ENCODE measurements at regions not wholly inside any gene's neighbourhood (a gene's known extent, or its start where the extent isn't known, plus 50 kb on each side); places are given as distances from the start of the nearest gene placed in this dataset.
"Not testable (repeated sequence)": the region's sequence is repeated elsewhere in the genome, so short reads cannot be mapped to it uniquely, and the experiment has no call there.

DNA sequence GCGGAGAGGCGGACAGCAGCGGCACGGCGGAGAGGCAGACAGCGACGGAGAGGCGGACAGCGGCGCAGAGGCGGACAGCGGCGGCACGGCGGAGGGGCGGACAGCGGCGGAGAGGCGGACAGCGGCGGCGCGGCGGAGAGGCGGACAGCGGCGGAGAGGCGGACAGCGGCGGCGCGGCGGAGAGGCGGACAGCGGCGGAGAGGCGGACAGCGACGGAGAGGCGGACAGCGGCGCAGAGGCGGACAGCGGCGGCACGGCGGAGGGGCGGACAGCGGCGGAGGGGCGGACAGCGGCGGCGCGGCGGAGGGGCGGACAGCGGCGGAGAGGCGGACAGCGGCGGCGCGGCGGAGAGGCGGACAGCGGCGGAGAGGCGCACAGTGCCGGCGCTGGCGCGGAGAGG, 393.6 kb downstream of the GOLGA6L6 start:
- H3K9me3 ChIP-seq (ENCODE audit: control insufficient read depth, low read length); H3K27me3 ChIP-seq (replicated peaks; ENCODE audit: control insufficient read depth, insufficient read depth, low read length, poor library complexity, severe bottlenecking); H3K27ac ChIP-seq (ENCODE audit: insufficient read depth, low read length, poor library complexity, severe bottlenecking); H3K4me3 ChIP-seq (ENCODE audit: insufficient read depth, low read depth, low read length, poor library complexity, severe bottlenecking); H3K36me3 ChIP-seq (ENCODE audit: control insufficient read depth, insufficient read depth, low read length); DNase-seq; H3K4me1 ChIP-seq (ENCODE audit: control insufficient read depth, insufficient read depth, low read length, poor library complexity, severe bottlenecking): not testable (repeated sequence)

DNA sequence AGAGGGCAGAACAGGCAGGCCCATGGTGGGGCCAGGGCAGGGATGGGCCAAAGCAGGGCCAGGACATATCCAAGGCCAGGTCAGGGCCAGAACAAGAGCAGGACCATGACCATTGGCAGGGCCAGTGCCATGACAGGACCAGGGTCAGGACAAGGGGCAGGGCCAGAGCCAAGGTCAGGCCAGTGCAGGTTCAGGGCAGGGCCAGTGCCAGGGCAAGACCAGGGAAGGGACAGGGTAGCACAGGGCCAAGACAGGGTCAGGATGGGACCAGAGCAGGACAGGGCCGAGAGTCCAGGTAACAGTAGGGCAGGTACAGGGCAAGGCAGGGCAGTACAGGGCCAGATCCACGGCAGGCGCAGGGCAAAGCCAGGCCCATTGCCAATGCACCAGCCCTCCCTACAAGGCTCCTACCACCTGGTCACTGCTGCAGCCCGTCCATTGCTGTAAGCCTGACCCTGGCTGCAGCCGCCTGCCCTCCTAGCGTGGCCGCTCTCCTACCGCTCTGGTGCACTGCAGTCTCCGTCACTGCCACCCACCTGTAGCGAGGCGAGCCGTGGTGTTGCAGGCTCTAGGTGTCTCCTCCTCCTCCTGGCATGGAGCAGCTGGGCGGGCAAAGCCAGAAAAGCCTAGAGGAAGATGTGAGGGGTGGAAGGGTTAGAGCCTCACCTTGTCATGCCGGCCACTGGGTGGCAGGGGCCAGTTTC, 397.1 kb downstream of the GOLGA6L6 start:
- H3K36me3 ChIP-seq (ENCODE audit: control insufficient read depth, insufficient read depth, low read length), result not testable (repeated sequence)

DNA sequence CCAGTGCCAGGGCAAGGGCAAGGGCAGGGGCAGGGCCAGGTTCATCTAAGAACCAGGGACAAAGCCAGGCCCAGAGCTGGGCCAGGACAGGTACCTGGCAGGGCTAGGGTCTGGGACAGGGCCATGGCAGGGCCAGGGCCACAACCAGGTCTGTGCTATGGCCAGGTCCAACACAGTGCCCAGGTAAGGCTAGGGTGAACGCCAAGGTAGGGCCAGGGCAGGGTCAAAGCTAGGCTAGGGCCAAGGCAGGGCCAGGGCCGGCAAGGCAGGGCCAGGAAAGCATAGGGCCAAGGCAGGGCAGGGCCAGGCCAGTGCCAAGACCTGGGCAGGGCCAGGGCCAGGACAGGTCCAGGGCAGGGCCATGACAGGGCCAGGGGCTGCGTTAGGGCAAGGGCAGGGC, 398.7 kb downstream of the GOLGA6L6 start:
- not testable (repeated sequence) for H3K27me3 ChIP-seq (replicated peaks; ENCODE audit: control insufficient read depth, insufficient read depth, low read length, poor library complexity, severe bottlenecking); H3K9me3 ChIP-seq (ENCODE audit: control insufficient read depth, low read length); H3K4me3 ChIP-seq (ENCODE audit: insufficient read depth, low read depth, low read length, poor library complexity, severe bottlenecking); H3K36me3 ChIP-seq (ENCODE audit: control insufficient read depth, insufficient read depth, low read length); H3K27ac ChIP-seq (ENCODE audit: insufficient read depth, low read length, poor library complexity, severe bottlenecking); H3K4me1 ChIP-seq (ENCODE audit: control insufficient read depth, insufficient read depth, low read length, poor library complexity, severe bottlenecking); DNase-seq

More for the DNA sequence above, 397.1 kb downstream of the GOLGA6L6 start:
- not testable (repeated sequence) for H3K4me3 ChIP-seq (ENCODE audit: insufficient read depth, low read depth, low read length, poor library complexity, severe bottlenecking); DNase-seq; H3K27me3 ChIP-seq (replicated peaks; ENCODE audit: control insufficient read depth, insufficient read depth, low read length, poor library complexity, severe bottlenecking); H3K4me1 ChIP-seq (ENCODE audit: control insufficient read depth, insufficient read depth, low read length, poor library complexity, severe bottlenecking); H3K9me3 ChIP-seq (ENCODE audit: control insufficient read depth, low read length); H3K27ac ChIP-seq (ENCODE audit: insufficient read depth, low read length, poor library complexity, severe bottlenecking)

DNA sequence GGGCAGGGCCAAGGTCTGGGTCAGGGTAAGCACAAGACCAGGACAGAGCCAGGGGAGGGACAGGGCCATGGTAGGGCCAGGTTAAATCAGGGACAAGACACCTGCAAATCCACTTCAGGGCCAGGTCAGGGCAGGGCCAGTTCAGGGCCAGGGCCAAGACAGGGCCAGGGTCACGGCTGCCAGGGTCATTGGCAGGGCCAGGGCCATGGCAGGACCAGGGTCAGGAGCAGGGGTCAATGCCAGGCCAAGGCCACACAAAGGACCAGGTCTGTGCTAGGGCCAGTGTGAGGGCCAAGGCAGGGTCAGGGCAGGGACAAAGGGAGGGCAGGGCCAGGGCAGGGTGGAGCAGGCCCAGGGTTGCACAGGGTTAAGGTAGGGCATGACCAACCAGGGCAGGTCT, 399.2 kb downstream of the GOLGA6L6 start:
- not testable (repeated sequence) for H3K27me3 ChIP-seq (replicated peaks; ENCODE audit: control insufficient read depth, insufficient read depth, low read length, poor library complexity, severe bottlenecking); H3K27ac ChIP-seq (ENCODE audit: insufficient read depth, low read length, poor library complexity, severe bottlenecking); H3K4me1 ChIP-seq (ENCODE audit: control insufficient read depth, insufficient read depth, low read length, poor library complexity, severe bottlenecking); H3K36me3 ChIP-seq (ENCODE audit: control insufficient read depth, insufficient read depth, low read length); DNase-seq; H3K9me3 ChIP-seq (ENCODE audit: control insufficient read depth, low read length); H3K4me3 ChIP-seq (ENCODE audit: insufficient read depth, low read depth, low read length, poor library complexity, severe bottlenecking)

DNA sequence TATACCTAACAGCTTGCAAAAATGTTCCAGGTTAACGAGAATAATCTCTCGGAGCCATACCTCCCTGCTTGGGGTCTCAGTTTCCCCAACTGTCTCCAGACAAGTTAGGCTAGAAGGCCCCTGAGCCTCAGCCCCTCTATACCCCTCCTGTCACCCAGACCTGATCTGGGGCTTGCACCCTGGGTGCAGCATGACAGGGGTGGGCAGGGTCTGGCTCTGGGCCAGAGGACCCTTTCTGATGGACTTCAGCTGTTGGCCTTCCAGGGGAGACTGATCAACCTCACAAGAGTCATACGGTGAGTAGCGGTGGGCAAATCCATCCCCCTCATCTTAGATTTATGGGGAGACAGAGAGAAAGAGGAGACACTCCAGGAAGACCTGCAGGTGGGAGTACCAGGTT, 416.9 kb downstream of the GOLGA6L6 start:
- H3K36me3 ChIP-seq (ENCODE audit: control insufficient read depth, insufficient read depth, low read length); H3K4me3 ChIP-seq (ENCODE audit: insufficient read depth, low read depth, low read length, poor library complexity, severe bottlenecking); H3K4me1 ChIP-seq (ENCODE audit: control insufficient read depth, insufficient read depth, low read length, poor library complexity, severe bottlenecking); DNase-seq; H3K9me3 ChIP-seq (ENCODE audit: control insufficient read depth, low read length); H3K27ac ChIP-seq (ENCODE audit: insufficient read depth, low read length, poor library complexity, severe bottlenecking); H3K27me3 ChIP-seq (replicated peaks; ENCODE audit: control insufficient read depth, insufficient read depth, low read length, poor library complexity, severe bottlenecking): not testable (repeated sequence)

DNA sequence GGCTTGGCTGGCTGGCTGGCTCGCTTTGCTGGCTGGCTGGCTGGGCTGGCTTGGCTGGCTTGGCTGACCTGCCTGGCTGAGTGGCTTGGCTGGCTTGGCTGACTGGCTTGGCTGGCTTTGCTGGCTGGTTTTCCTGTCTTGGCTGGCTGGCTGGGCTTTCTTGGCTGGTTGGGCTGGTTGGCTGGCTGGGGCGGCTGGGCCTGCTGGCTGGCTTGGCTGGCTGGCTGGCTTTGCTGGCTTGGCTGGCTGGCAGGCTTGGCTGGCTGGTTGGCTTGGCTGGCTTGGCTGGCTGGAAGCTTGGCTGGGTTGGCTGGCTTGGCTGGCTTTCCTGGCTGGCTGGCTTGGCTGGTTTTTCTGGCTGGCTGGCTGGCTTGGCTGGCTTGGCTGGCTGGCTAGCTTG, 435.6 kb downstream of the GOLGA6L6 start:
- no peak for DNase-seq
- Histone ChIP-seq H3K4me1 (ENCODE audit: control insufficient read depth, insufficient read depth, low read length, poor library complexity, severe bottlenecking) (no peaks in the 10 kb centered on the region), H3K9me3 (ENCODE audit: control insufficient read depth, low read length) (no peaks in the 10 kb centered on the region), H3K36me3 (ENCODE audit: control insufficient read depth, insufficient read depth, low read length) (no peaks in the 10 kb centered on the region), H3K27me3 (replicated peaks; ENCODE audit: control insufficient read depth, insufficient read depth, low read length, poor library complexity, severe bottlenecking) (no peaks in the 10 kb centered on the region), H3K4me3 (ENCODE audit: insufficient read depth, low read depth, low read length, poor library complexity, severe bottlenecking) (no peak overlapping the region), H3K27ac (ENCODE audit: insufficient read depth, low read length, poor library complexity, severe bottlenecking) (no peak overlapping the region)

DNA sequence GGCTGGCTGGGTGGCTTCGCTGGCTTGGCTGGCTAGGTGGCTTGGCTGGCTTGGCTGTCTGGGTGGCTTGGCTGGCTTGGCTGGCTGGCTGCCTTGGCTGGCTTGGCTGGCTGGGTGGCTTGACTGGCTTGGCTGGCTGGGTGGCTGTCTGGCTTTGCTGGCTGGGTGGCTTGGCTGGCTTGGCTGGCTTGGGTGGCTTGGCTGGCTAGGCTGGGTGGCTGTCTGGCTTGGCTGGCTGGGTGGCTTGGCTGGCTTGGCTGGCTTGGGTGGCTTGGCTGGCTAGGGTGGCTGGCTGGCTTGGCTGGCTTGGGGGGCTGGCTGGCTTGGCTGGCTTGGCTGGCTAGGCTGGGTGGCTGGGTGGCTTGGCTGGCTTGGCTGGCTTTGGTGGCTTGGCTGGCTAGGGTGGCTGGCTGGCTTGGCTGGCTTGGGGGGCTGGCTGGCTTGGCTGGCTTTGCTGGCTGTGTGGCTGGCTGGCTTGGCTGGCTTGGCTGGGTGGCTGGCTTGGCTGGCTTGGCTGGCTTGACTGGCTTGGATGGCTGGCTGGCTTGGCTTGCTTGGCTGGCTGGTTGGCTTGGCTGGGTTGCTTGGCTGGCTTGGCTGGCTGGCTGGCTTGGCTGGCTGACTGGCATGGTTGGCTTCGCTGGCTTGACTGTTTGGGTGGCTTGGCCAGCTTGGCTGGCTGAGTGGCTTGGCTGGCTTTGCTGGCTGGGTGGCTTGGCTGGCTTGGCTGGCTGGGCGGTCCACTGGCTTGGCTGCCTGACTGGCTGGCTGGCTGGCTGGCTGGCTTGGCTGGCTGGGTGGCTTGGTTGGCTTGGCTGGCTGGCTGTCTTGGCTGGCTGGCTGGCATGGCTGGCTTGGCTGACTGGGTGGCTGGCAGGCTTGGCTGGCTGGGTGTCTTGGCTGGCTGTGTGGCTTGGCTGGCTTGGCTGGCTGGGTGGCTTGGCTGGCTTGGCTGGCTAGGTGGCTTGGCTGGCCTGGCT, 436.3 kb downstream of the GOLGA6L6 start:
- DNase-seq; H3K9me3 ChIP-seq (ENCODE audit: control insufficient read depth, low read length); H3K36me3 ChIP-seq (ENCODE audit: control insufficient read depth, insufficient read depth, low read length); H3K4me3 ChIP-seq (ENCODE audit: insufficient read depth, low read depth, low read length, poor library complexity, severe bottlenecking); H3K27ac ChIP-seq (ENCODE audit: insufficient read depth, low read length, poor library complexity, severe bottlenecking); H3K4me1 ChIP-seq (ENCODE audit: control insufficient read depth, insufficient read depth, low read length, poor library complexity, severe bottlenecking); H3K27me3 ChIP-seq (replicated peaks; ENCODE audit: control insufficient read depth, insufficient read depth, low read length, poor library complexity, severe bottlenecking): not testable (repeated sequence)

DNA sequence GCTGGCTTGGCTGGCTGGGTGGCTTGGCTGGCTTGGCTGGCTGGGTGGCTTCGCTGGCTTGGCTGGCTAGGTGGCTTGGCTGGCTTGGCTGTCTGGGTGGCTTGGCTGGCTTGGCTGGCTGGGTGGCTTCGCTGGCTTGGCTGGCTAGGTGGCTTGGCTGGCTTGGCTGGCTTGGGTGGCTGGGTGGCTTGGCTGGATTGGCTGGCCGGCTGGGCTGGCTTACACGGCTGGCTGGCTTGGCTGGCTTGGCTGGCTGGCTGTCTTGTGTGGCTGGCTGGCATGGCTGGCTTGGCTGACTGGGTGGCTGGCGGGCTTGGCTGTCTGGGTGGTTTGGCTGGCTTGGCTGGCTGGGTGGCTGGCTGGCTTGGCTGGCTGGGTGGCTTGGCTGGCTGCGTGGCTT, 437.0 kb downstream of the GOLGA6L6 start:
- not testable (repeated sequence) for DNase-seq; H3K36me3 ChIP-seq (ENCODE audit: control insufficient read depth, insufficient read depth, low read length); H3K9me3 ChIP-seq (ENCODE audit: control insufficient read depth, low read length); H3K4me1 ChIP-seq (ENCODE audit: control insufficient read depth, insufficient read depth, low read length, poor library complexity, severe bottlenecking); H3K27ac ChIP-seq (ENCODE audit: insufficient read depth, low read length, poor library complexity, severe bottlenecking); H3K27me3 ChIP-seq (replicated peaks; ENCODE audit: control insufficient read depth, insufficient read depth, low read length, poor library complexity, severe bottlenecking); H3K4me3 ChIP-seq (ENCODE audit: insufficient read depth, low read depth, low read length, poor library complexity, severe bottlenecking)

DNA sequence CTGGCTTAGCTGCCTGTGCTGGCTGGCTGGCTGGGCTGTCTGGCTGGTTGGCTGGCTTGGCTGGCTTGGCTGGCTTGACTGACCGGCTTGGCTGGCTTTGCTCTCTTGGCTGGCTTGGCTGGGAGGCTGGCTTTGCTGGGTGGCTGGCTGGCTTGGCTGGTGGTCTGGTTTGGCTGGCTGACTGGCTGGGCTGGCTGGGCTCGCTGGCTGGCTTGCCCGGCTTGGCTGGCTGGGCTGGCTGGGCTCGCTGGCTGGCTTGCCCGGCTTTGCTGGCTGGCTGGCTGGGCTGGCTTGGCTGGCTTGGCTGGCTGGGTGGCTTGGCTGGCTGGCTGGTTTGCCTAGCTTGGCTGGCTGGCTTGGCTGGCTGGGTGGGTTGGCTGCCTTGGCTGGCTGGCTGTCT, 438.7 kb downstream of the GOLGA6L6 start:
- H3K4me1 ChIP-seq (ENCODE audit: control insufficient read depth, insufficient read depth, low read length, poor library complexity, severe bottlenecking); H3K9me3 ChIP-seq (ENCODE audit: control insufficient read depth, low read length); H3K27ac ChIP-seq (ENCODE audit: insufficient read depth, low read length, poor library complexity, severe bottlenecking); H3K36me3 ChIP-seq (ENCODE audit: control insufficient read depth, insufficient read depth, low read length); DNase-seq; H3K27me3 ChIP-seq (replicated peaks; ENCODE audit: control insufficient read depth, insufficient read depth, low read length, poor library complexity, severe bottlenecking); H3K4me3 ChIP-seq (ENCODE audit: insufficient read depth, low read depth, low read length, poor library complexity, severe bottlenecking): not testable (repeated sequence)

DNA sequence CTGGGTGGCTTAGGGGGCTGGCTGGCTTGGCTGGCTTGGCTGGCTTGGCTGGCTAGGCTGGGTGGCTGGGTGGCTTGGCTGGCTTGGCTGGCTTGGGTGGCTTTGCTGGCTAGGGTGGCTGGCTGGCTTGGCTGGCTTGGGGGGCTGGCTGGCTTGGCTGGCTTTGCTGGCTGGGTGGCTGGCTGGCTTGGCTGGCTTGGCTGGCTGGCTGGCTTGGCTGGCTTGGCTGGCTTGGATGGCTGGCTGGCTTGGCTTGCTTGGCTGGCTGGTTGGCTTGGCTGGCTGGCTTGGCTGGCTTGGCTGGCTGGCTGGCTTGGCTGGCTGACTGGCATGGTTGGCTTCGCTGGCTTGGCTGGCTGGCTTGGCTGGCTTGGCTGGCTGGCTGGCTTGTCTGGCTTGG, 439.4 kb downstream of the GOLGA6L6 start:
- H3K27ac ChIP-seq (ENCODE audit: insufficient read depth, low read length, poor library complexity, severe bottlenecking); DNase-seq; H3K9me3 ChIP-seq (ENCODE audit: control insufficient read depth, low read length); H3K36me3 ChIP-seq (ENCODE audit: control insufficient read depth, insufficient read depth, low read length); H3K4me3 ChIP-seq (ENCODE audit: insufficient read depth, low read depth, low read length, poor library complexity, severe bottlenecking); H3K4me1 ChIP-seq (ENCODE audit: control insufficient read depth, insufficient read depth, low read length, poor library complexity, severe bottlenecking); H3K27me3 ChIP-seq (replicated peaks; ENCODE audit: control insufficient read depth, insufficient read depth, low read length, poor library complexity, severe bottlenecking): not testable (repeated sequence)

Measured in effector memory CD4-positive, alpha-beta T cell (primary cell).